ENCODE measurements at regions not wholly inside any gene's neighbourhood (a gene's known extent, or its start where the extent isn't known, plus 50 kb on each side); places are given as distances from the start of the nearest gene placed in this dataset.
A peak's percentile ranks its signal among the peaks of the same experiment; 100 is the strongest.

DNA sequence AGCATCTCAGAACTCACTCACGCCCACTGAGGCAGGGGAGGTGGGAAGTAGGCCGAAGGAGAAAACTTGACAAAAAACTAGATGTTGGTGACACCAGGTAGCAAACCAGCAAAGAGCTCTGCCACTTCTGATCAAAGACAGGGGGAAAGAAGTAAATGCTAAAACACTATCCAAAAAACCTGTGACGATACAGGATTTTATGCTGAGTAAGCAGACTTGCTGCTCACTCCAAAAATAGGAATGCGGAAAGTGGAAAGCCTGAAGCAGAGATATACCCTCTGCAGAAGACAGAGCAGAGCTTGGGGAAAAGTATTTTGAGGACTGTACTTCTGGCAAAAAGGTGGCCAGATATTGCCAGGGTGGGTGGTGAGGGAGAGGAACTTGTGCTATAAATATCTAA lies 73.3 kb upstream of the YPEL5 start:
- H3K27ac ChIP-seq = no peak overlapping the region
- TF ChIP-seq, protein P1, sequence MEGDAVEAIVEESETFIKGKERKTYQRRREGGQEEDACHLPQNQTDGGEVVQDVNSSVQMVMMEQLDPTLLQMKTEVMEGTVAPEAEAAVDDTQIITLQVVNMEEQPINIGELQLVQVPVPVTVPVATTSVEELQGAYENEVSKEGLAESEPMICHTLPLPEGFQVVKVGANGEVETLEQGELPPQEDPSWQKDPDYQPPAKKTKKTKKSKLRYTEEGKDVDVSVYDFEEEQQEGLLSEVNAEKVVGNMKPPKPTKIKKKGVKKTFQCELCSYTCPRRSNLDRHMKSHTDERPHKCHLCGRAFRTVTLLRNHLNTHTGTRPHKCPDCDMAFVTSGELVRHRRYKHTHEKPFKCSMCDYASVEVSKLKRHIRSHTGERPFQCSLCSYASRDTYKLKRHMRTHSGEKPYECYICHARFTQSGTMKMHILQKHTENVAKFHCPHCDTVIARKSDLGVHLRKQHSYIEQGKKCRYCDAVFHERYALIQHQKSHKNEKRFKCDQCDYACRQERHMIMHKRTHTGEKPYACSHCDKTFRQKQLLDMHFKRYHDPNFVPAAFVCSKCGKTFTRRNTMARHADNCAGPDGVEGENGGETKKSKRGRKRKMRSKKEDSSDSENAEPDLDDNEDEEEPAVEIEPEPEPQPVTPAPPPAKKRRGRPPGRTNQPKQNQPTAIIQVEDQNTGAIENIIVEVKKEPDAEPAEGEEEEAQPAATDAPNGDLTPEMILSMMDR (IDR thresholded peaks at IDR 0.05; ENCODE audit: low read depth, low read length) = no peak
- no peaks in the 10 kb centered on the region for H3K27me3 ChIP-seq (ENCODE audit: insufficient read depth, low read depth, severe bottlenecking)
- H3K4me3 ChIP-seq (ENCODE audit: low read depth, low read length) = no peak overlapping the region
- no peaks in the 10 kb centered on the region for H3K9me3 ChIP-seq (ENCODE audit: severe bottlenecking)
- H3K36me3 ChIP-seq = no peaks in the 10 kb centered on the region
- DNase-seq = no peak

DNA sequence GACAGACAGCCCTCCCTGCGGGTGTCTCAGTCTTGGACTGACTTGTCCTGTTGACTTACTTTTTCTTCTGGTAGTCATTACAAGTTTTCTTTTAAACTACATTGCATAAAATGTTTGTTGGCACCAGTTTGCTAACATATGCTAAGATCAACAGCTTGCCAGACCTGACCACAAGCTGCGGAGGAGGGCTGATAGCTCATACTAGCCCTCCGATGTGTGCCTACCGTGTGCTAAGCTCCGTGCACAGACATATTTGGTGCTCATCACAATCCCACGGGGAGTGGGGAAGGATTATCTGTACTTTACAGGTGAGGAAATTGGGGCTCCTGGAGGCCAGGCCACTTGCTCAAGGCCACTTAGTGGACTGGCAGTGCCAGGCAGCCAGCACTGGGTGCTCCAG lies 72.8 kb upstream of the YPEL5 start:
- TF ChIP-seq, protein P1 (IDR thresholded peaks at IDR 0.05; ENCODE audit: low read depth, low read length) = no peak
- Histone ChIP-seq H3K36me3 (no peaks in the 10 kb centered on the region), H3K9me3 (ENCODE audit: severe bottlenecking) (no peaks in the 10 kb centered on the region), H3K27ac (no peak overlapping the region), H3K4me3 (ENCODE audit: low read depth, low read length) (no peak overlapping the region), H3K27me3 (ENCODE audit: insufficient read depth, low read depth, severe bottlenecking) (no peaks in the 10 kb centered on the region)
- no peak for DNase-seq

DNA sequence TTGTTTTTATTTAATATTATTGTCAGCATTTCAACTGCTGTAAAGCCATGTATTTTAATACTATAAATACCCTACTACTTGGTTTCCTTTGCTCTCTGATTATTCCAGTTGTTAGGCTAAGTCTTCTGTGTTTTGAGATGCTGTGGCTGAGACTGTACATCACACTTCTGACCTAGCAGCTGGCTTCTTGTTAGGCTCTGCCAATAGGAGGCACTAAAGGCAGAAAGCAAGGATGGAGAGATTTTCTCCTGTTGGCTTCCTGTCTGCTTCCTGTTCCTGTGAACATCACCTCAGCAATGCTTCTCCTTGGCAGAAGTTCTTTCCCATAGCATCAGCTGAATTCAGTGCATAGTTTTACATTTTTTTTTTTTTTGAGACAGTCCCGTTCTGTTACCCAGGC lies 68.3 kb upstream of the YPEL5 start:
- H3K27me3 ChIP-seq (ENCODE audit: insufficient read depth, low read depth, severe bottlenecking) = no peaks in the 10 kb centered on the region
- no peak overlapping the region for H3K4me3 ChIP-seq (ENCODE audit: low read depth, low read length)
- TF ChIP-seq, protein P1 (IDR thresholded peaks at IDR 0.05; ENCODE audit: low read depth, low read length) = 0 out of 2 replicates have a peak, but pooled peaks have one; percentile 28
- no peaks in the 10 kb centered on the region for H3K9me3 ChIP-seq (ENCODE audit: severe bottlenecking)
- no peaks in the 10 kb centered on the region for H3K36me3 ChIP-seq
- no peak overlapping the region for H3K27ac ChIP-seq
- DNase-seq = no peak

DNA sequence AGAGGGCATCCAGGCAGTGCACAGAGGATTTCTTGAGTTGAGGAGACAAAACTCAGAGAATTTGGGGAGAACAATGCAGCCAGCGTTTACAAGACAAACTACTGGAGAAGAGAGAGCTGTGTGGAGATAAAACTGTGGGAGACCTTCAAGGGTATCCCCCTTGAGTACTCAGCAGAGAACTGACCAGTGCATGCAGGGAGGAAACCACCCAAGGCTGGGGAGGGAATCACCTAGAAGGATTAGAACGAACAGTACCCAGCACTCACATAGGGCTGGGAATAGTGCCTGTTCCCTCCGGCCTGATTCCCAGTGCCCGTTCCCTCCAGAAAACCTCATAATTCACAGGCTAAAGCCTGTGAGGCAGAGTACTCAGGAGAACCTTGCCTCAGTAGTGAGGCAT lies 61.9 kb upstream of the YPEL5 start:
- H3K27ac ChIP-seq = no peak overlapping the region
- H3K27me3 ChIP-seq (ENCODE audit: insufficient read depth, low read depth, severe bottlenecking) = no peaks in the 10 kb centered on the region

DNA sequence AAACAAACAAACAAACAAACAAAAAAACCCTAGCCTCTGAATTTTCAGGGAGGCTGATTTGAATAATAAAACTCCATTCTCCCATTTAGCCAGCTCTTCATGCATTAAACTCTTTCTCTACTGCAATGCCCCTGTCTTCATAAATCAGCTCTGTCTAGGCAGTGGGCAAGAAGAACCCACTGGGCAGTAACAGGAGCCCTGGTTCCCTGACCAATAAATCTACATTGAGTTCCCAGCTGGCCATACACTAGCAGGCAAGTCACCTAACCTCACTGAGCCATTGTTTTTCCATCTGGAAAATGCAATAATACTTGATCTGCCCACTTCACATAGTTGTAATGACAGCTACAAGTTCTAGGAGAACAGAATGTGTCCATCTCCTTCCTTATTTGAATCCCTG lies 57.6 kb upstream of the YPEL5 start:
- TF ChIP-seq, protein P1 (IDR thresholded peaks at IDR 0.05; ENCODE audit: low read depth, low read length) = no peak
- H3K36me3 ChIP-seq = no peaks in the 10 kb centered on the region
- H3K27me3 ChIP-seq (ENCODE audit: insufficient read depth, low read depth, severe bottlenecking) = no peaks in the 10 kb centered on the region
- H3K4me3 ChIP-seq (ENCODE audit: low read depth, low read length) = no peak overlapping the region
- no peaks in the 10 kb centered on the region for H3K9me3 ChIP-seq (ENCODE audit: severe bottlenecking)
- H3K27ac ChIP-seq = no peak overlapping the region
- no peak for DNase-seq

More for the DNA sequence above, 61.9 kb upstream of the YPEL5 start:
- Histone ChIP-seq H3K4me3 (ENCODE audit: low read depth, low read length) (no peak overlapping the region), H3K9me3 (ENCODE audit: severe bottlenecking) (no peaks in the 10 kb centered on the region), H3K36me3 (no peaks in the 10 kb centered on the region)
- DNase-seq = no peak
- TF ChIP-seq, protein P1 (IDR thresholded peaks at IDR 0.05; ENCODE audit: low read depth, low read length) = no peak

DNA sequence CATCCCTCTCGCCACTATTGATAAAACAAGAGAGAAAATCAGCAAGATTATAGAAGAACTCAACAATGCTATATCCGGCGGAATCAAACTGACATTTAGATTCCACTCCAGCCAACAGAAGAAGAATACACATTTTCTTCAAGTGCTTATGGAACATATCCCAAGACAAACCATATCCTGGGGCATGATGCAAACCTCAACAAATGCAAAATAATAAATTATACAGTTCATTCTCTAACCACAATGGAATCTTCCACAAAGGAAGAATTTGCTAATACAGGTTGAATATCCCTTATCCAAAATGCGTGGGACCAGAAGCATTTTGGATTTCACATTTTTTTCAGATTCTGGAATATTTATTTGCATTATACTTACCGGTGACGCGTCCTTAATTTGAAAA lies 51.4 kb upstream of the YPEL5 start:
- Histone ChIP-seq H3K27me3 (ENCODE audit: insufficient read depth, low read depth, severe bottlenecking) (no peaks in the 10 kb centered on the region), H3K27ac (no peak overlapping the region), H3K36me3 (no peaks in the 10 kb centered on the region), H3K9me3 (ENCODE audit: severe bottlenecking) (no peaks in the 10 kb centered on the region), H3K4me3 (ENCODE audit: low read depth, low read length) (no peak overlapping the region)
- no peak for DNase-seq
- TF ChIP-seq, protein P1 (IDR thresholded peaks at IDR 0.05; ENCODE audit: low read depth, low read length) = no peak
